Right ventricle myocardium inferior (tissue), 1 donor: ENCODE measurements at regions not wholly inside any gene's neighbourhood (a gene's known extent, or its start where the extent isn't known, plus 50 kb on each side); places are given as distances from the start of the nearest gene placed in this dataset.
"Not testable (repeated sequence)": the region's sequence is repeated elsewhere in the genome, so short reads cannot be mapped to it uniquely, and the experiment has no call there.

Experiments used
- ATAC-seq: fragments of 200-7000 bp; cut with Tn5 transposase; one replicate; pipeline ENCODE4 v1.9.1; 2020; ENCODE audit warnings: mild to moderate bottlenecking, moderate library complexity
- DNase-seq: peaks from one replicate; pipeline ENCODE4 v3.0.0; 2021; ENCODE audit errors: missing footprints
- intact Hi-C: fragments of 100-400 bp; cut with DNase I; formaldehyde crosslinking; loops from one replicate; pipeline ENCODE4 v1.11.0; 2022
- donor health status: DM: no; HTN: yes; CAD: no; lungs with severe emphysema.

DNA sequence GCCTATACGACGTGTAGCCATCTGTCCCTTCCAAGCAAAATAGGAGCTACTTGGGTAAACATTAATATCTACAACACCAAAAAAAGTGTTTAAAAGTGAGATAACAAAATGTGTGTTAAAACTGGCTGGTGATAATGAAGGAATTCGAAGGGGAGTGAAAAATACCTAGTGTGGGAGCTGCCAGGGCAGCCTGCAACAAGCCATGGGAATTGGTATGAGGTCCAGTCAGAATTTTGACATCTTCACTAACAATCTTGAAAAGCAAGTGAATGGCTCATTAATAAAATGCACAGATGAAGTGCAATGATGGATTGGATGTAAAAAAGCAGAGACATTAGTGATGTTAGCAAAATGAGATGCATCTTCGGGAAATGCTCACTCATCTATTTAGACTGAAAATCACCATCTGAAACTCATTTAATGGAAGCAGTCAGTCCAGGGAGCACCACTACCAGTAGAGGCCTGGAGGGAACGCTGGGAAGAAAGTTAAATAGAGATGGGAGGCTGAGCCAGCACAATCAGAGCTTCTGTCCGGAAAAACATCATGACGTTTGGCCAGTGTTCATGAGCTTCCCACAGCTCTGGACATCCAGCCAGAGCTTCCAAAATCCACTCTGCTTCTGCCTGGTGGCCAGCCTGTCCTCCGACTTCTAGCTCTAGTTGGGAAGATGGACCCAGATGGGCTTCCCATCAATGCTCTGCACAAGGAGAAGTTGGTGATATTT is 405.0 kb upstream of the TMTC1 start:
- intact Hi-C loops = no loop called here
- ATAC-seq (peak; percentile 89), DNase-seq (no peak)

DNA sequence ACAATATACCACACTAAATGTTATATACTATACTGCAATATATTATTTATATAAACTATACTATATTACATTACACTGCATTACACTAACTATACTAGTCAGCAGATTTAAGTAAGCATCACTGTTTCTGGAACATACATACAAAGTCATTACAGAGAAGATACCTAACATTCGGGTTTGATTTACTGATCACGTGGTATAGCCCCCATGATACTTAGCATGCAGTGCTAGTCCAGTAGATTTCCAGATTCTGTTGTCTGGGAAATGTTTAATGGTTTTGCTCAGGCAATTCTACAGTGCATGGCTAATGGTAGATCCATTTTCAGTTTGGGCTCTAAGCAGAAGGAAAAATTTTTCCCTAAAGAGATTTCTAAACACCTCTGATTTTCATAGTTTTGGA is 403.7 kb upstream of the TMTC1 start:
- intact Hi-C loops = no loop called here
- no peak for ATAC-seq
- no peak for DNase-seq

DNA sequence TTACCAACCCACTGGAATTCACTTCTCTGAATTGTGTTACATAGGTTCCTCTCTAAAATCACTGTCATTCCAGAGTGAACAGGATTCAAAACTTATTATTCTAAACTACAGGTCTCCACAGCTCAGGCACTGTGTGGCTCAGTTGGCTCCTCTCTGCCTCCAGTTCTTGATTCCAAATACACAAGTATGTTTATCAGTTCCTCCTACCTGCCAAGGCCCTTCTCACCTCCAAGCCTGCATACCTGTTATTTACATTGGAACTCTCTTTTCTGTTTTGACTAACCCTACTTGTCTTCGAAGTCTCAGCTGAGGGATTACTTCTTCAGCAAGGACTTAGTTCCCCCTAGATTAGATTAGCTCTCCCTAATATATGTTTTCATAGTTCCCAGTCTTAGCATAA is 397.6 kb upstream of the TMTC1 start:
- DNase-seq (no peak), ATAC-seq (no peak)
- intact Hi-C loops = no loop called here

DNA sequence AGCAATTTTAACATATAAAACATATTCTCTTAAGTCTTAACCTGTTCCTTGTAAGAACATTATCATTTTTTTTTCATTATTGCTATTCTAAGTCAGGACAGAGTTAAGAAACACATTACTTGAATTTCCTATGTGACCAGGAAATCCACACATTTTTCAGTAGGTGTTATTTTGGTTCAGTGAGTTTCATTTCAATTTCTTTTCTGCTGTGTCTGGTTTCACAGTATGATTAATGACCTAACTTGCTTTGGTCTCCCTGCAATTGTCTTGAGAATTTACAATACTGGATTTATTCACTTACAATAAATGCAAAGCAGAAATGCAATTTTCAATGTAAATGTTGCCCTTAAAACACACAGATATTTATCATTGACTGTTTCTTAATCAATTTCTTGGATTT is 396.9 kb upstream of the TMTC1 start:
- ATAC-seq = no peak
- intact Hi-C loops = no loop called here

DNA sequence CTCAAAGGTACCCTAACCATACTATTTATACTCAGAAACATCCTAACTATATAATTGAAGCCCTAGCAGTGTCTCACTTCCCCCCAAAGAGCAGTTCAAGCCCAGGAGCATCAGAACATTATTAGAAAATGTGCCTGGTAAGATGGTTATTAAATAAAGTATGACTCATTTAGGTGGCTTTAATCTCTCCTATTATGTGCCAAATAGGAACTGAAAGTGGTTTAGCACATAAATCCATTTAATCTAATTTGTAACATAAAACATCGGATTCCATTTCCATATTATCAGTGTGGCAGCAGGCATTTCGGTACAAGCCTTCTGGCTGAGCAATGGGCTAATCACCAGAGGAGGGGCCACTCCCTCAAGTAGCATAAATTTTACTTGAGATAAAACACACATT is 395.2 kb upstream of the TMTC1 start:
- no peak for ATAC-seq
- DNase-seq = no peak
- intact Hi-C loops = no loop called here

More for the DNA sequence above, 396.9 kb upstream of the TMTC1 start:
- DNase-seq = no peak

DNA sequence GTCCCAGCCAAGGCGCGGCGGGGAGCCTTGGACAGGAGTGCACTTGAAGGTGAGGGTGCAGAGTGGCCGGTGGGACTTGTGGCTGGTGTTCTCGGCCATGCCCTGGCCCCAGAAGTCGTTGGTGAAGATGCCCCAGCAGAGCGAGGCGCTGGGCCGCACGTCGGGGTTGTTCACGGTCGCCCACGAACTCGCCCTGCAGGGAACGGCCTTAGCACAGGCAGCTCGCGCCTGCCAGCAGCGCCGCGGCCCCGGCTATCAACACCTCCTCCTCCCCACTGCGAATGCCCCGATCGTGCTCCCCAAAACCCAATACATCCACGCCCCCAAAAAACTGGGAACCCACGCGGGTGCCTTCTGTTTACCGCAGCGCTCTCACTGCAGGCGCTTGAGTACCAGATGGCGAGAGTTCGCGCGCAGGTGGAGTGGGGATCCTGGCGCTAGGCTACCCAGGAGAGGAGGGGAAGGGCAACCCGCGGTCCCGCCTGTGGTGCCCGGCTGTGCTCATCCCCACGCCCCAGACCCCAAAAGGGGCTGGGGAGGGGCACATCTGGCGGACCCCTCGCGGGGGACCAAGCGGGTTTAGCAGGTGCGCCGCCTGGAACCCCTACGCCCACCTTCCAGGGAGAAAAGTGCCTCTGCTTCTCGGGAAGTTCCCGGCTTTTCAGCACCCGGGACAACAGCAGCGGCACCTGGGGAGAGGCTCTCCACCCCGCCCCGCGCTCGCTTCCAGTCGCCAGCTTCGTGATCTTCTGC is 386.3 kb upstream of the TMTC1 start:
- intact Hi-C loops = no loop called here
- ATAC-seq (no peak), DNase-seq (no peak)

DNA sequence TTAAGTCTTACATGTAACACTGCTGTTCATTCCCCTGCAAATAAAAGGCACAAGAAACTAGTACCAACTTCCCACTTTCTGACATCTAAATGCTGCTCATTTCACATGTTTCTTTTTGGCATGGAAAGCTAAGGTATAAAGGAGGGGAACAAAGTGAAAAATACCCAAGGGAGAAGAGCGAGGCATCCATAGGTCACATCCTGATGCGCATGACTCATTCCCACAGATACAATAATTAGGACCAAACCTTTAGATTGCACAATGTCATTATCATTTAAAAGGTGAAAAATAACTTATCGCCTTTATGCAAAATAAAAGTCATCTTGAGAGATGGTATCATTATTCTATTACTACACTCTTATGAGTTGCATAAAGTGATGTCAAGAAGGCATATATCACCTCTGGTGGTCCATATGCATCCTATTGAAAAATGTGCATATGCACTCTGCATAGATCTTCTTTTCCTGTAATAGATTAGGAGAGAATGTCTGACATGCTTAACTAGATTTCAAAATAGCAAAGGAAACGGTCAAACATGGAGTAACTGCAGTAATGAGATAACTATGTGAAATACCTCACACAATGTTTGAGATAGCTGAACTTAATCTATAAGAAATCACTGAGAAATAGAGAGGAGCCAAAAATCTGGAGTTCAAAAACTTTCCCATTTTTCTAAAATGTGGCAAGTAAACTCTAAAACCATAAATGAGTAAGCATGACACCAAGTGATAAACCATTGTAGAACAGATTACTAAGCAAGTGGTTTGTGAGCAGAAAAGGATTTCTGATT is 382.5 kb upstream of the TMTC1 start:
- intact Hi-C loops = no loop called here
- DNase-seq (no peak), ATAC-seq (no peak)

DNA sequence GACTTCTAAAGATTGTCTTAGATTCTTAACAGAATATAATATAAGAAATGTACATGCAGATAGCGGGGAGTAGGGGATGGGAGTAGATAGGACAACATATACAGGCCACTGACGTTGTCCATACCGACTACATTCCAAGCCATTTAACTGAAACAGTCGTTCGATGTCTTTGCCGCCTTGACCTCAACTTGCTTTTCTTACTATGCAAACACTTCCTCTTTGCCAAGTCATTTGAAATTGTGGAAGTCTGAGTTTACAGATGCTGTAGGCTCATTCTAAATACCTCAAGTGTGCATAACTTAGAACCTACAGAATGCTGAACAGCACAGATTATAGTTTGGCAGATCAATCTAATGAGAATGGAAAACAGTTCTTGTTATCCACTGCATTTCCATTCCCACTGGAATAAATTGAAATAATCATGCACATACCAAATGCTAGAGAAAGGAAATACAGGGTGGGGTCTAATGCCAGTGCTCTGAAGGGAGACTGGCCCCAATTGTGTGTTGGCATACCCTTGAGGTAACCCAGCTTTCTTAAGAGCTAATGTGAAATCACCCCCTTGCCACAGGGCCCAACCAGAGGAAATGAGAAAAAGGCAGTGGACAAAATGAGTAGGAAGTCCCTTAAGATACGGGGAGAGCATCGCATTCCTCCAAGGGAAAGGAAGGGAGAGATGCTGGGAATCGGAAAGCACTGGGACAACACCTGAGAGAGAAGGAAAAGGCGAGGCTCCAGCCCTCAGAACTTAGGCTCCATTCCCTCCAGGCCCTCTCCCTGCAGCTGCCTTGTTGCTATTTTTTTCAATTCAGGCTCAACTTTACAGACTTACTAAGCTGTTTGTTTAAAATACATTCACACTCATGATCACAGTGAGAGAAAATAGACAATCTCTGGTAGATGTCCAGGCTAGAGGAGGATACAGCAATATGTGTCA is 380.9 kb upstream of the TMTC1 start:
- intact Hi-C loops = no loop called here
- DNase-seq (no peak), ATAC-seq (no peak)

DNA sequence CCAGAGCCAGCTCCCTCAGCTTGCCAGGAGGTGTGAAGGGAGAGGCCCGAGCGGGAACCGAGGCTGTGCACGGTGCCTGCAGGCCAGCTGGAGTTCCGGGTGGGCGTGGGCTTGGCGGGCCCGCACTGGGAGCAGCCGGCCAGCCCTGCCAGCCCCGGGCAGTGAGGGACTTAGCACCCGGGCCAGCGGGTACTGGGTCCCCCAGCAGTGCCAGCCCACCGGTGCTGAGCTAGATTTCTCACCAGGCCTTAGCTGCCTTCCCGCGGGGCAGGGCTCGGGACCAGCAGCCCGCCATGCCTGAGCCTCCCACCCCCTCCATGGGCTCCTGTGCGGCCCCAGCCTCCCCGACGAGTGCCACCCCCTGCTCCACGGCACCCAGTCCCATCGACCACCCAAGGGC is 373.1 kb upstream of the TMTC1 start:
- ATAC-seq, intact Hi-C loops: not testable (repeated sequence)

DNA sequence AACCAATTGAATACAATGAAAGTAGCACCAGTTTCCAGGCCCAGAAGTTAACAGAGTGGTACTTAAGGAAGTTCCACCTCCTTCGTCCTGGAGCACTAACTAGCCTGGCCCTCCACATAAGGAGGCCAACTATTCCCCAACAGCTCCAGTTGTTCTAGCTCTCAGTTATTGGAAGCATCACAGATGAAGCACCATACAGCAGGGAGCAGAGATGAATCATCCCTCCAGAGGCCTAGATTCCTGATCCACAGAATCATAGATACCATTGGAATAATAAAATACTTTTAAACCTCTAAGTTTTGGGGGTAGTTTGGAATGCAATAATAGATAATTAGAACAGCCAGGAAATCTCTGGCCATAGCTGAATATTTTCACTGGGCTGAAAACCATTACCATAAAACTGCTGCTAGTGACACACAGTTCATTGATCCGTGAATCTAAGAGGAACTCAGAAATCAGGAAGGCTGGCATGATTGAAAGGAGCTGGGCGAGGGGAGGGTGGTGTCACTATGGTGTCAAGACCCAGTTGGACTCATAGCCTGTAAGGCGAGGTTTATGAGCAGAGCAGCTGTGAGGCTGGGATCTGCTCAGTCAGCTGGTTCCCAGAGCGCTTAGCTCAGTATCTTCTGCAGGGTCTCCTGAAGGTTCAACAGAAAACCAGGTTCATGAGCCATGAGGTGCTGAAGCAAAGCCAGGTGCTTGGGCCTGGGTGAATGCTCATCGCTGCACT is 371.4 kb upstream of the TMTC1 start:
- DNase-seq = no peak
- ATAC-seq = no peak
- intact Hi-C loops = no loop called here

More for the DNA sequence above, 373.1 kb upstream of the TMTC1 start:
- DNase-seq = not testable (repeated sequence)

DNA sequence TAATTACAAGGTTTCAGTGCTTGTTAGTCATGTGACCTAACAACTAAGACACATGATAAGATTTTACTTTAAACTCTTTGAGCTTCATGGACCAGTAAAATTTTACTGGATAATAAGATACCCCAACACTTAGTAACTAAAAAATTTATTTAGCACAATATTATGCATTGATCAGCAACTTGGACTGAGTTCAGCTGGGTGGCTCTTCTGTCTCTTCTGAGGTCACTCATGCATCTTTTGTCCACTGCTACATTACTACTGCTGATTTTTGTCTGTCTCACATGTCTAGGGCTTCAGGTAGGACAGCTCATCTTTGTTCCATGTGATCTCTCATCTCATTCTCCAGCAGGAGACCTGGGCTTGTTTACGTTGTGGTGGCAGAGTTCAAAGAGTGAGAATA is 370.2 kb upstream of the TMTC1 start:
- intact Hi-C loops = no loop called here
- ATAC-seq (no peak), DNase-seq (no peak)

DNA sequence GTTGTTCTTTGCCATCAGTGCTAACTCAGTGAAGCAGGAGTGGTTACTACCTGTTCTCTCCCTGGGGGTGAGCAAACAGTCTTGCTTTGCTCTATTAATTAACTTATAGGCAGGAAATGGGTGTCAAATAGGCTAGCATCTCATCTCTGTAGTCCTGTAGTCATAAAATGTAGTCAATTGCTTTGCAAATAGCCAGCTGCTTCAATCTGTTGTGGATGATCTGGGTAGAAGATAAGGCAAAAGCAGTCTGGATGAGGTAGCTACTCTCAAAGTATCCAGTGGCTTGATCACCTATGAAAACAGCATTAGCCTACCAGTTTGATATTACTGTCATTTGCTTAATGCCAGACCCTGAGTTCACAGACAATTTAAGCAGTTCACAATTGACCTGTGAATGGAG is 369.0 kb upstream of the TMTC1 start:
- ATAC-seq = no peak
- DNase-seq = no peak
- intact Hi-C loops = no loop called here

DNA sequence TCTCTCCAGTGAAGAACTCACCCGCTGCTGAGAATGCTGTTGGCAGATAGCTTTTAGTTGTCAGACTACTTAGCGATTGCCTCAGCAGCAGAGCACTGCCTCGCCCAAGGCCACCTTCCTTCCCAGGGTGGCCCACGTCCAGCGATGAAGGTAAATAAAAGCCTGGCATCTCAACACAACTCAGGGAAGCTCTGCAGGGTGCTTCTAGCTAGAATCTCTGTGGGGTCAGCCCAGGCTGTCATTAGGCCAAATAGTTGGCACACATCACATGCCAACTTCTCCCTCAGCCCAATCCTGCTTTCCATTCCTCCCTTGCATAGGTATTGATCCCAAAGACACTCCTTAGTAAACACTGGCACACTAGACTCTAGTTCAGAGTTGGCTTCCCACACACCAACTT is 368.1 kb upstream of the TMTC1 start:
- ATAC-seq = no peak
- intact Hi-C loops = no loop called here
- DNase-seq = no peak

DNA sequence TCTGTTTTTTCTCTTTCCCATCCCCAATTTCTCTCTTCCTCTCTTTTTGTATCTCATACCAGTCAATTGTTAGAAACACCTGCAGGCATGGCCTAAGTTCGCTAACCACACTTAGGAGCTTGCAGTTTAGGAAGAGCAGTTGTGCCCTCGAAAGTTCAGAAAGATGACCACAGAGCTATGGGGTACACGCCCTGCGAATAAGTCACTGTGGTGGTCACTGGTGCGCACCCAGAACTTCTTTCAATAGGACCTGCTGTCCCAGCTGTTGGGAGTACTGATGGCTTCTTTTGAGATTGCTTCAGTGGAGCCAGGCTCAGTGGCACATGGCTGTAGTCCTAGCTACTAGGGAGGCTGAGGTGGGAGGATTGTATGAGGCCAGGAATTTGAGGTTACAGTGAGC is 362.8 kb upstream of the TMTC1 start:
- no peak for DNase-seq
- intact Hi-C loops = no loop called here
- ATAC-seq = no peak

DNA sequence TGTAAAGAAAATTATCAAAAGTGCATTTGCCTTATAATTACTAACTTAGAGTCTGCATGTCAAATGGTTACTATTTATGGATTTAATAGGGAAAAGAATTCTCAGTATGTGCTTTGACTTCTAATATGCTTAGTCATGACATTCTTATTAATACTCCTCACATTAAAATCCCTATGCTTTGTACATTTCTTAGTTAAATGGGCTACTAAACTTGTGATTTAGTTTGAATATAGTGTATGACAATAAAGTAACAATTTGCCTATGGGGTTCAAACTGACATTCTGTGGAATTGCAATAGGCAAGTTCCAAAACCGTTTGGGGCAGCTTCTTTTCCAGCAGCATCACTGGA is 361.9 kb upstream of the TMTC1 start:
- ATAC-seq = no peak
- intact Hi-C loops = no loop called here
- DNase-seq = no peak

DNA sequence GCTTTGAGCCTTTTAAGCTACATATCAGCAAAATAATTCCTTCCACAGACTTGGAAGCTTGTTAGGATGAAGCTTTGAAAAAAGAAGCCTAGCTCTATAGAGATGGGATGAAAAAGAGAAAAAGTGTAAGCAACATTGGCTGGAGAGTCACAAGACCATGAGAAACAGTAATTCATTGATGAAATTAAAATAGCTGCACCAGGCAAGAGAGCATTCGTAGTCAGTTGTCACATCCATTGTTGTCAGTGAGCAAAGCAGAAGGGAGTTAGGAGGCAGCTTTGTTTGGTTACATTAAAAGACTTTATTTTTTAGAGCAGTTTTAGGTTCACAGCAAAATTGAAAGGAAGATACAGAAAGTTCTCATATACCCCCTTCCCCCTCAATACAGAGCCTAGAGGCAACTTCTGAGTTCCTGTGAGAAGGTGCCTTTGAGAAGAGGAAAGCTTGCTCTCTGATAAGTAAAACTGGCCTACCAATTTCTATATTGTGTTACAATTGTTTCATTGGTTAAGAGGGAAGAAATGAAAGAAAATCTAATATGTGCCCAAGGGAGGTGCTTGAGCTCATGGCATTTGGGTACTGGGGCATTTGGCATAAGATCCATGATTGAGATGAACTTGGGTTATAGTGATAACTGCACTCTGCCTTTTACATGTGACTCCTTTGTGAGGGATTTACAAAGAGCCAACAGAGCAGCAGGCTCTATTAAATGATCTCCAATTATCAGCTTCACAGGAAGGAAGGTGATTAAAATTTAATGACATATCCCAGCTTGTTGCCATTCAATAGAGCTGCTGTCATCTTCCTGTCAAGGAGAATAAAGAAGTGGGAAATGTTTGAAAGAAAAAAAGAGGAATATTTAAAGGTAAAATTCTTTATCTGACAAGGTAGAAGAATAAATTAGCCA is 361.3 kb upstream of the TMTC1 start:
- no peak for DNase-seq
- intact Hi-C loops = no loop called here

DNA sequence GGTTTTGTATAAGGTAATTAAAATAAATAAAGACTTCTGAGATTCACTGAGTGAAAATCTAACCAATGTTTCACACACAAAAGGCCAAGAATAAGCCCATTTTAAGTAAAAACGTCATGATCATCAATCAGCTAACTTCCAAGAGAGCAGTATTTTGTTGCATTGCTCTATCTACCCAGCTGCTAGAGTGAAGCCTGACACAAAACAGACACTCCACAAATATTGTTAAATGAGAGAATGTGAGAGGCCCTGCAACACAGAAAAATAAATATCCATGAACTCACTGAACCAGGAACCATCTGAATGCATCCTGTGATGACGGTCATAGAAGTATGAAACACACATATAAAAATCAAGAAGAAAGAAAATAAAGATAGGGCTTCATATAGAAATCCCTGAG is 358.6 kb upstream of the TMTC1 start:
- intact Hi-C loops = no loop called here
- ATAC-seq (no peak), DNase-seq (no peak)

More for the DNA sequence above, 361.3 kb upstream of the TMTC1 start:
- no peak for ATAC-seq
